Upper lobe of right lung (tissue), 1 donor: ENCODE measurements at regions not wholly inside any gene's neighbourhood (a gene's known extent, or its start where the extent isn't known, plus 50 kb on each side); places are given as distances from the start of the nearest gene placed in this dataset.

ENCODE experiments used
- ATAC-seq: fragments of 200-7000 bp; cut with Tn5 transposase; one replicate; pipeline ENCODE4 v1.9.1; 2020; ENCODE audit warnings: mild to moderate bottlenecking, moderate library complexity
- DNase-seq: peaks from one replicate; pipeline ENCODE4 v3.0.0-alpha.2; 2020
- H3K27ac ChIP-seq: fragments of 200-600 bp; one replicate; pipeline ENCODE4 v1.8.0; 2022
- H3K27me3 ChIP-seq: fragments of 200-600 bp; one replicate; pipeline ENCODE4 v1.8.0; 2022; ENCODE audit warnings: mild to moderate bottlenecking
- H3K36me3 ChIP-seq: fragments of 200-600 bp; one replicate; pipeline ENCODE4 v1.8.0; 2022
- H3K4me1 ChIP-seq: fragments of 200-600 bp; one replicate; pipeline ENCODE4 v1.8.0; 2022
- H3K4me3 ChIP-seq: fragments of 200-600 bp; one replicate; pipeline ENCODE4 v1.8.0; 2022; ENCODE audit warnings: mild to moderate bottlenecking
- H3K9me3 ChIP-seq: fragments of 200-600 bp; one replicate; pipeline ENCODE4 v1.8.0; 2022
- intact Hi-C: fragments of 100-400 bp; cut with DNase I; formaldehyde crosslinking; loops from one replicate; pipeline ENCODE4 v1.11.0; 2022
- TF ChIP-seq, protein P1 (sequence below): fragments of 200-600 bp; IDR thresholded peaks from one replicate; pipeline ENCODE4 v1.8.0; 2022; ENCODE audit warnings: antibody characterized with exemption
- donor health status: DM: no; HTN: yes; CAD: no; lungs with severe emphysema.

DNA sequence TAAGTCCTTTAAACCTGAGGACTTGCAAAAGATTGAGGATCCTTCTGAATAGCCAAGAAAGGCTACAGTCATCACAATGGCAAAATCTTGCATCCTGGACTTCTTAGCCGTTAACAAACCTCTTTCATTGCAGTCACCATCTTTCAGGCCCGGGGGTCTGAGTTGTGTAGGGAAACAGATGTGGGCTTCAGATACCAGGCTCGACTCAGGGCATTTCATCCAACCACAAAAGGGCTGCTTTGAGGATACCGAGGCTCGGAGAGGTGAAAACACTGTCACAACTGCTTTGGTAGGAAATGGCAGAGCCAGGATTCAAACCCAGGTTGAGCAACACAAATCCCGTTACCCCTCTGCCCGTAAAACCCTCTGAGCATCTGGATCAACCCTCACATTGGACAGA lies 147.4 kb downstream of the TFCP2L1 start:
- H3K27me3 ChIP-seq, result no peaks in the 10 kb centered on the region
- intact Hi-C loops, result no loop called here
- H3K36me3 ChIP-seq, result no peaks in the 10 kb centered on the region
- H3K4me3 ChIP-seq, result no peak overlapping the region
- H3K4me1 ChIP-seq, result no peaks in the 10 kb centered on the region
- ATAC-seq (no peak), DNase-seq (no peak)
- TF ChIP-seq, protein P1, sequence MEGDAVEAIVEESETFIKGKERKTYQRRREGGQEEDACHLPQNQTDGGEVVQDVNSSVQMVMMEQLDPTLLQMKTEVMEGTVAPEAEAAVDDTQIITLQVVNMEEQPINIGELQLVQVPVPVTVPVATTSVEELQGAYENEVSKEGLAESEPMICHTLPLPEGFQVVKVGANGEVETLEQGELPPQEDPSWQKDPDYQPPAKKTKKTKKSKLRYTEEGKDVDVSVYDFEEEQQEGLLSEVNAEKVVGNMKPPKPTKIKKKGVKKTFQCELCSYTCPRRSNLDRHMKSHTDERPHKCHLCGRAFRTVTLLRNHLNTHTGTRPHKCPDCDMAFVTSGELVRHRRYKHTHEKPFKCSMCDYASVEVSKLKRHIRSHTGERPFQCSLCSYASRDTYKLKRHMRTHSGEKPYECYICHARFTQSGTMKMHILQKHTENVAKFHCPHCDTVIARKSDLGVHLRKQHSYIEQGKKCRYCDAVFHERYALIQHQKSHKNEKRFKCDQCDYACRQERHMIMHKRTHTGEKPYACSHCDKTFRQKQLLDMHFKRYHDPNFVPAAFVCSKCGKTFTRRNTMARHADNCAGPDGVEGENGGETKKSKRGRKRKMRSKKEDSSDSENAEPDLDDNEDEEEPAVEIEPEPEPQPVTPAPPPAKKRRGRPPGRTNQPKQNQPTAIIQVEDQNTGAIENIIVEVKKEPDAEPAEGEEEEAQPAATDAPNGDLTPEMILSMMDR, result no peak
- no peaks in the 10 kb centered on the region for H3K9me3 ChIP-seq
- H3K27ac ChIP-seq, result no peak overlapping the region

GRCh38 chr2:121140734-121141133 lies 144.3 kb downstream of the TFCP2L1 start:
- DNase-seq, result no peak
- Histone ChIP-seq H3K4me1 (no peaks in the 10 kb centered on the region), H3K4me3 (no peak overlapping the region), H3K27ac (no peak overlapping the region), H3K27me3 (no peaks in the 10 kb centered on the region), H3K36me3 (no peaks in the 10 kb centered on the region), H3K9me3 (no peaks in the 10 kb centered on the region)
- intact Hi-C loops, result no loop called here
- ATAC-seq, result no peak
- TF ChIP-seq, protein P1, result no peak

GRCh38 chr2:121142452-121142851 lies 142.6 kb downstream of the TFCP2L1 start:
- H3K36me3 ChIP-seq, result no peaks in the 10 kb centered on the region
- ATAC-seq (no peak), DNase-seq (no peak)
- H3K27me3 ChIP-seq, result no peaks in the 10 kb centered on the region
- TF ChIP-seq, protein P1, result no peak
- no peak overlapping the region for H3K4me3 ChIP-seq
- H3K4me1 ChIP-seq, result no peaks in the 10 kb centered on the region
- no peaks in the 10 kb centered on the region for H3K9me3 ChIP-seq
- intact Hi-C loops, result no loop called here
- H3K27ac ChIP-seq, result no peak overlapping the region

DNA sequence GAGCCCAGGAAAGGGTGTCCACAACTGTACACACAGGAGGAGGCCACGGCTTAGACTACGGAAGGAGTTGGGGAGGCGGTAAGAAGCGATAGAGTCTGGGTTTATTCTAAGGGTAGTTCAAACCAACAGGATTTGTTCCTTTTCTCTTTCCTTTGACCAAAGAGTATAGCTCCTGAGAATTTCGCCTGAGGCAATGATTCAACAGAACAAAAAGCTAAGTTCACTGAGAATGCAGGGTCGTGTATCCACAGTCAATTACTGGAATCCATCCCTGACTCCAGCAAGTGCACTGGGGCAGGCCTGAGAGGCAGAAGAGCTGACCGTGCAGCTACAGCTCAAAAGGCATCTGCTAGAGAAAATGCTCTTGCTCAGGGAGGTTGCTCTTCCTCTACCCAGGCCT lies 140.9 kb downstream of the TFCP2L1 start:
- TF ChIP-seq, protein P1, result no peak
- Histone ChIP-seq H3K36me3 (no peaks in the 10 kb centered on the region), H3K27ac (no peak overlapping the region), H3K4me1 (no peaks in the 10 kb centered on the region), H3K27me3 (no peaks in the 10 kb centered on the region), H3K9me3 (no peaks in the 10 kb centered on the region), H3K4me3 (no peak overlapping the region)
- intact Hi-C loops, result no loop called here
- DNase-seq (no peak), ATAC-seq (no peak)

GRCh38 chr2:121146630-121147029 lies 138.4 kb downstream of the TFCP2L1 start:
- Histone ChIP-seq H3K9me3 (no peaks in the 10 kb centered on the region), H3K36me3 (no peaks in the 10 kb centered on the region), H3K27me3 (no peaks in the 10 kb centered on the region), H3K27ac (no peak overlapping the region), H3K4me1 (no peaks in the 10 kb centered on the region), H3K4me3 (no peak overlapping the region)
- TF ChIP-seq, protein P1, result no peak
- no peak for DNase-seq
- no peak for ATAC-seq
- intact Hi-C loops, result no loop called here

GRCh38 chr2:121147766-121148165 lies 137.2 kb downstream of the TFCP2L1 start:
- H3K4me1 ChIP-seq, result peaks cover 3% of the 10 kb centered on the region
- H3K27ac ChIP-seq, result no peak overlapping the region
- no peak for ATAC-seq
- intact Hi-C loops, result no loop called here
- DNase-seq, result no peak
- no peaks in the 10 kb centered on the region for H3K9me3 ChIP-seq
- TF ChIP-seq, protein P1, result no peak
- H3K4me3 ChIP-seq, result no peak overlapping the region
- no peaks in the 10 kb centered on the region for H3K36me3 ChIP-seq
- no peaks in the 10 kb centered on the region for H3K27me3 ChIP-seq
